MM.1S (cell line): ENCODE measurements at regions not wholly inside any gene's neighbourhood (a gene's known extent, or its start where the extent isn't known, plus 50 kb on each side); places are given as distances from the start of the nearest gene placed in this dataset.

Experiments used
- DNase-seq: peaks from one replicate; pipeline ENCODE4 v3.0.0-alpha.2; 2015
- H2AFZ ChIP-seq: fragments of 300-600 bp; sonication (generic); 2 replicates; pipeline ENCODE4 v1.6.0; 2016; ENCODE audit warnings: antibody characterized with exemption, low read length
- H3F3A ChIP-seq: fragments of 300-600 bp; sonication (generic); 2 replicates; pipeline ENCODE4 v1.6.1; 2016; ENCODE audit warnings: mild to moderate bottlenecking, antibody characterized with exemption, low read length, moderate library complexity, mixed read lengths; ENCODE audit not compliant: insufficient read depth
- H3K27ac ChIP-seq: fragments of 300-600 bp; sonication (generic); 2 replicates; pipeline ENCODE4 v1.5.1; 2016; ENCODE audit warnings: mild to moderate bottlenecking, low read length
- H3K27me3 ChIP-seq: fragments of 300-600 bp; sonication (generic); replicated peaks from 2 replicates; pipeline ENCODE4 v1.6.0; 2016; ENCODE audit warnings: low read length; ENCODE audit not compliant: insufficient read depth
- H3K36me3 ChIP-seq: fragments of 300-600 bp; sonication (generic); replicated peaks from 2 replicates; pipeline ENCODE4 v1.6.1; 2016; ENCODE audit warnings: mild to moderate bottlenecking, low read length, mixed read lengths; ENCODE audit not compliant: insufficient read depth
- H3K4me1 ChIP-seq: fragments of 300-600 bp; sonication (generic); 2 replicates; pipeline ENCODE4 v1.6.1; 2016; ENCODE audit warnings: low read length, mixed read lengths
- H3K4me2 ChIP-seq: fragments of 300-600 bp; sonication (generic); 2 replicates; pipeline ENCODE4 v1.6.0; 2016; ENCODE audit warnings: low read depth, low read length
- H3K4me3 ChIP-seq: fragments of 300-600 bp; sonication (generic); 2 replicates; pipeline ENCODE4 v1.5.1; 2016; ENCODE audit warnings: low read length, mixed read lengths
- H3K79me2 ChIP-seq: fragments of 300-600 bp; sonication (generic); 2 replicates; pipeline ENCODE4 v1.6.1; 2016; ENCODE audit warnings: mixed run types, low read length, mixed read lengths
- H3K9ac ChIP-seq: fragments of 300-600 bp; sonication (generic); 2 replicates; pipeline ENCODE4 v1.6.1; 2016; ENCODE audit warnings: low read length, mixed read lengths
- H3K9me2 ChIP-seq: fragments of 300-600 bp; sonication (generic); replicated peaks from 2 replicates; pipeline ENCODE4 v1.6.1; 2016; ENCODE audit warnings: mild to moderate bottlenecking, low read length, mixed read lengths; ENCODE audit not compliant: insufficient read depth
- H3K9me3 ChIP-seq: fragments of 300-600 bp; sonication (generic); replicated peaks from 2 replicates; pipeline ENCODE4 v1.6.1; 2016; ENCODE audit warnings: mild to moderate bottlenecking, low read length, mixed read lengths; ENCODE audit not compliant: insufficient read depth
- H4K20me1 ChIP-seq: fragments of 300-600 bp; sonication (generic); 2 replicates; pipeline ENCODE4 v1.6.1; 2016; ENCODE audit warnings: mild to moderate bottlenecking, low read length, moderate library complexity, mixed read lengths; ENCODE audit not compliant: insufficient read depth
- EZH2 ChIP-seq: fragments of 300-600 bp; sonication (generic); optimal IDR thresholded peaks from 2 replicates; pipeline ENCODE3; 2017; ENCODE audit warnings: low read depth, mild to moderate bottlenecking, antibody characterized with exemption, low read length, mixed read lengths
- EZH2phosphoT487 ChIP-seq: fragments of 300-600 bp; sonication (generic); IDR thresholded peaks from 2 replicates; pipeline ENCODE4 v1.6.1; 2018; ENCODE audit warnings: antibody characterized with exemption, low read length
- TF ChIP-seq, protein P1 (sequence below): fragments of 300-600 bp; sonication (generic); IDR thresholded peaks from 2 replicates; pipeline ENCODE4 v1.5.1; 2016; ENCODE audit warnings: antibody characterized with exemption, low read length, mixed read lengths

- Histone ChIP-seq H3F3A (no peaks in the 10 kb centered on the region), H3K4me1 (no peaks in the 10 kb centered on the region), H3K9me2 (no peaks in the 10 kb centered on the region), H3K27ac (no peak overlapping the region), H3K79me2 (no peaks in the 10 kb centered on the region), H3K9me3 (no peaks in the 10 kb centered on the region), H2AFZ (no peak overlapping the region), H3K27me3 (no peaks in the 10 kb centered on the region), H3K9ac (no peak overlapping the region), H3K4me2 (no peak overlapping the region), H4K20me1 (no peaks in the 10 kb centered on the region), H3K4me3 (no peak overlapping the region), H3K36me3 (no peaks in the 10 kb centered on the region)
- no peak for DNase-seq
- TF ChIP-seq, protein P1, sequence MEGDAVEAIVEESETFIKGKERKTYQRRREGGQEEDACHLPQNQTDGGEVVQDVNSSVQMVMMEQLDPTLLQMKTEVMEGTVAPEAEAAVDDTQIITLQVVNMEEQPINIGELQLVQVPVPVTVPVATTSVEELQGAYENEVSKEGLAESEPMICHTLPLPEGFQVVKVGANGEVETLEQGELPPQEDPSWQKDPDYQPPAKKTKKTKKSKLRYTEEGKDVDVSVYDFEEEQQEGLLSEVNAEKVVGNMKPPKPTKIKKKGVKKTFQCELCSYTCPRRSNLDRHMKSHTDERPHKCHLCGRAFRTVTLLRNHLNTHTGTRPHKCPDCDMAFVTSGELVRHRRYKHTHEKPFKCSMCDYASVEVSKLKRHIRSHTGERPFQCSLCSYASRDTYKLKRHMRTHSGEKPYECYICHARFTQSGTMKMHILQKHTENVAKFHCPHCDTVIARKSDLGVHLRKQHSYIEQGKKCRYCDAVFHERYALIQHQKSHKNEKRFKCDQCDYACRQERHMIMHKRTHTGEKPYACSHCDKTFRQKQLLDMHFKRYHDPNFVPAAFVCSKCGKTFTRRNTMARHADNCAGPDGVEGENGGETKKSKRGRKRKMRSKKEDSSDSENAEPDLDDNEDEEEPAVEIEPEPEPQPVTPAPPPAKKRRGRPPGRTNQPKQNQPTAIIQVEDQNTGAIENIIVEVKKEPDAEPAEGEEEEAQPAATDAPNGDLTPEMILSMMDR, result no peak
- TF ChIP-seq EZH2 (no peak), EZH2phosphoT487 (no peak)
Measured at GRCh38 chr7:28312948-28313347, 99.4 kb upstream of the CREB5 start.

DNA sequence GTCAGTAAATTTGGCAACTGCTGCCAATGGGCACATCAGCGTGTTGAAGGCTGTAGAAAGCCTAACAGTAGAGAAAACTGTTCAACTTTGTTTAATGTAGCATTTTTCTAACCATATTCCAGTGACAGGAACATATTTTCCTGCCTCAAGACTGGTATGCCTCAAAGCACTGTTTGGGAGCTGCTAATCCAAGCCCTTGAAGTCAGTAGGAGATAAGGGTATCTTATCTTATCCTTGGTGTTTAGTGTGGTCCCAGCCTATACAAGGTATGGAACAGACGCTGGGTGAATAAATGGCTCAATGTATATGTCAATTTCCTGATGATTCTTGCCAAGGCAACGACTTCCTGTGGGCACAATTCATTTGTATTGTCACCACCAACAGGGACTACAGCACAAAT is 97.5 kb upstream of the CREB5 start:
- H3K27ac ChIP-seq, result no peak overlapping the region
- H3K9ac ChIP-seq, result no peak overlapping the region
- TF ChIP-seq, protein P1, result no peak
- TF ChIP-seq EZH2 (no peak), EZH2phosphoT487 (no peak)
- H3K36me3 ChIP-seq, result no peaks in the 10 kb centered on the region
- H3F3A ChIP-seq, result no peaks in the 10 kb centered on the region
- no peaks in the 10 kb centered on the region for H4K20me1 ChIP-seq
- no peaks in the 10 kb centered on the region for H3K4me1 ChIP-seq
- no peak overlapping the region for H3K4me3 ChIP-seq
- no peaks in the 10 kb centered on the region for H3K79me2 ChIP-seq
- no peak overlapping the region for H3K4me2 ChIP-seq
- no peaks in the 10 kb centered on the region for H3K27me3 ChIP-seq
- no peak for DNase-seq
- H3K9me2 ChIP-seq, result no peaks in the 10 kb centered on the region
- H3K9me3 ChIP-seq, result no peaks in the 10 kb centered on the region
- H2AFZ ChIP-seq, result no peak overlapping the region

GRCh38 chr7:28315565-28316410 is 96.5 kb upstream of the CREB5 start:
- H3K4me2 ChIP-seq, result no peak overlapping the region
- no peak for DNase-seq
- H3K27ac ChIP-seq, result no peak overlapping the region

More at GRCh38 chr7:28315565-28316410, 96.5 kb upstream of the CREB5 start:
- Histone ChIP-seq H3K9me3 (no peaks in the 10 kb centered on the region), H3K79me2 (no peaks in the 10 kb centered on the region), H2AFZ (no peak overlapping the region), H3K27me3 (no peaks in the 10 kb centered on the region), H3K36me3 (no peaks in the 10 kb centered on the region), H4K20me1 (no peaks in the 10 kb centered on the region), H3K9ac (no peak overlapping the region), H3K4me3 (no peak overlapping the region), H3K9me2 (no peaks in the 10 kb centered on the region), H3F3A (no peaks in the 10 kb centered on the region), H3K4me1 (no peaks in the 10 kb centered on the region)
- no peak for TF ChIP-seq EZH2
- TF ChIP-seq EZH2phosphoT487, result no peak
- TF ChIP-seq, protein P1, result no peak
